ENCODE measurements at regions not wholly inside any gene's neighbourhood (a gene's known extent, or its start where the extent isn't known, plus 50 kb on each side); places are given as distances from the start of the nearest gene placed in this dataset.

- no peak for DNase-seq
These were observed 433.7 kb downstream of the ENC1 start for GRCh38 chr5:74206579-74207550.

- no peak for DNase-seq
These were observed 434.6 kb downstream of the ENC1 start for GRCh38 chr5:74205767-74206578.

- no peak for DNase-seq
These were observed 439.0 kb downstream of the ENC1 start for GRCh38 chr5:74201334-74202081.

GRCh38 chr5:74200560-74200959 is 440.0 kb downstream of the ENC1 start:
- no peak for DNase-seq

- no peak for DNase-seq
These were observed 440.9 kb downstream of the ENC1 start for GRCh38 chr5:74199436-74200210.

GRCh38 chr5:74199005-74199404 is 441.5 kb downstream of the ENC1 start:
- no peak for DNase-seq

GRCh38 chr5:74198156-74198555 is 442.4 kb downstream of the ENC1 start:
- no peak for DNase-seq

- DNase-seq = no peak
These were observed 444.3 kb downstream of the ENC1 start for GRCh38 chr5:74196233-74196632.

- DNase-seq = no peak
These were observed 446.3 kb downstream of the ENC1 start for GRCh38 chr5:74194196-74194595.

- DNase-seq = no peak
These were observed 447.8 kb downstream of the ENC1 start for GRCh38 chr5:74192606-74193299.

- no peak for DNase-seq
These were observed 452.0 kb downstream of the ENC1 start for GRCh38 chr5:74188351-74189105.

- no peak for DNase-seq
These were observed 452.8 kb downstream of the ENC1 start for GRCh38 chr5:74187757-74188156.

GRCh38 chr5:74186356-74187315 is 453.9 kb downstream of the ENC1 start:
- no peak for DNase-seq

GRCh38 chr5:74185599-74185998 is 454.9 kb downstream of the ENC1 start:
- DNase-seq = no peak

GRCh38 chr5:74184649-74185048 is 455.9 kb downstream of the ENC1 start:
- no peak for DNase-seq

- DNase-seq = no peak
These were observed 457.5 kb downstream of the ENC1 start for GRCh38 chr5:74183041-74183440.

GRCh38 chr5:74182603-74183002 is 457.9 kb downstream of the ENC1 start:
- no peak for DNase-seq

- no peak for DNase-seq
These were observed 460.8 kb downstream of the ENC1 start for GRCh38 chr5:74179701-74180100.

GRCh38 chr5:74179179-74179578 is 461.3 kb downstream of the ENC1 start:
- no peak for DNase-seq

GRCh38 chr5:74177961-74178360 is 462.6 kb downstream of the ENC1 start:
- no peak for DNase-seq

All from CD4-positive, alpha-beta T cell treated with Interleukin-17A for 1 hour (primary cell).